ENCODE measurements at regions not wholly inside any gene's neighbourhood (a gene's known extent, or its start where the extent isn't known, plus 50 kb on each side); places are given as distances from the start of the nearest gene placed in this dataset.
A peak's percentile ranks its signal among the peaks of the same experiment; 100 is the strongest.

DNA sequence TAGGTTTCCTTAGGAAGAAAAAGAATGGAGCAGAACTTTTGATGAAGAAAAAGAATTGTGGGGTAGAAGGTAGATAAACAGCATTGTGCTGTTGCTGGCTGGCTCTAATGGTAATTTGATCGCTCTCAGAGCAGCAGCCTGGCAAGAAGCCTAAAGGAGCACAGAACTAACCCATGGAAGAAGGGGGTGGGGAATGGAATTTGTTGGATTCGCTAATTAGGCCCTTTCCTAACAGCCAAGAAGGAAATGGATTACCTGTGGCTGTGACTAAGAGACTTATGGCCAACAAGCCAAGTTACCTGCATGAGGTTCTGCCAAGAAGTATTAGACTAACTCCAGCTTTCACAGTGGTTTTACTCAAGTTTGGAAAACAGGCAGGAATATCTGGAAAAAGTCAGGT is 210.6 kb downstream of the IKZF2 start:
- no peak overlapping the region for H3K9ac ChIP-seq (replicated peaks; ENCODE audit: extremely low read depth, insufficient read depth, low read length)
- BruUV-seq (replicated peaks): no TSS peak
- no peak overlapping the region for H3K4me3 ChIP-seq (replicated peaks in 1 of 3; ENCODE audit: insufficient read depth in 1 of 3, low read depth in 1 of 3, low read length in 3 of 3)
- H3K27ac ChIP-seq (ENCODE audit: insufficient read depth, low read depth, low read length): no peak overlapping the region
- no peaks in the 10 kb centered on the region for H3K4me1 ChIP-seq (ENCODE audit: control insufficient read depth, extremely low read depth, insufficient read depth, low read length)
- H3K27me3 ChIP-seq (ENCODE audit: control insufficient read depth in 2 of 2, insufficient read depth in 2 of 2, low read length in 2 of 2): no peaks in the 10 kb centered on the region
- FAIRE-seq (no peak), DNase-seq (ENCODE audit: low read depth, low spot score) (peak; percentile 15)
- H2AFZ ChIP-seq (ENCODE audit: low read depth, low read length): no peak overlapping the region
- intact Hi-C loops (cut with micrococcal nuclease): no loop called here
- H3K4me2 ChIP-seq (ENCODE audit: insufficient read depth, low read length): no peak overlapping the region
- no peaks in the 10 kb centered on the region for H3K79me2 ChIP-seq (ENCODE audit: control insufficient read depth, insufficient read depth, low read length)
- no peaks in the 10 kb centered on the region for H3K9me1 ChIP-seq (replicated peaks; ENCODE audit: control insufficient read depth, extremely low read depth, insufficient read depth, low read length)
- dilution Hi-C loops (cut with MboI; ENCODE audit: extremely low pct_ligation_motif_present, low sequenced_read_pairs): no loop called here
- no peaks in the 10 kb centered on the region for H3K36me3 ChIP-seq (ENCODE audit: control insufficient read depth in 2 of 2, extremely low read depth in 1 of 2, insufficient read depth in 2 of 2, low read length in 2 of 2)
- CTCF ChIA-PET: interaction anchor here (1.1 to 1.3 kb wide), 2 partner anchors 9 to 17 kb away, joined by 4 to 5 read pairs; no protein-coding TSS in a partner anchor
- no peaks in the 10 kb centered on the region for H3K9me3 ChIP-seq (replicated peaks; ENCODE audit: control insufficient read depth, insufficient read depth, low read length)
- no peaks in the 10 kb centered on the region for H4K20me1 ChIP-seq (replicated peaks; ENCODE audit: control insufficient read depth, extremely low read depth, insufficient read depth, low read length)
- POLR2A ChIA-PET: no interaction called here
- TF ChIP-seq POLR2AphosphoS5 (IDR thresholded peaks at IDR 0.05; ENCODE audit: insufficient read depth, low read depth, low read length): no peak
- TF ChIP-seq, protein P1, sequence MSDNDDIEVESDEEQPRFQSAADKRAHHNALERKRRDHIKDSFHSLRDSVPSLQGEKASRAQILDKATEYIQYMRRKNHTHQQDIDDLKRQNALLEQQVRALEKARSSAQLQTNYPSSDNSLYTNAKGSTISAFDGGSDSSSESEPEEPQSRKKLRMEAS (IDR thresholded peaks at IDR 0.05; ENCODE audit: insufficient read depth, insufficient read length): no peak

- FAIRE-seq: no peak
- POLR2A ChIA-PET: no interaction called here
Observed at GRCh38 chr2:212939777-212940531, 211.5 kb downstream of the IKZF2 start.

More at GRCh38 chr2:212939777-212940531, 211.5 kb downstream of the IKZF2 start:
- Histone ChIP-seq H3K4me3 (replicated peaks in 1 of 3; ENCODE audit: insufficient read depth in 1 of 3, low read depth in 1 of 3, low read length in 3 of 3) (no peak overlapping the region), H3K9ac (replicated peaks; ENCODE audit: extremely low read depth, insufficient read depth, low read length) (no peak overlapping the region), H3K4me1 (ENCODE audit: control insufficient read depth, extremely low read depth, insufficient read depth, low read length) (no peaks in the 10 kb centered on the region), H3K79me2 (ENCODE audit: control insufficient read depth, insufficient read depth, low read length) (no peaks in the 10 kb centered on the region), H2AFZ (ENCODE audit: low read depth, low read length) (no peak overlapping the region), H3K9me1 (replicated peaks; ENCODE audit: control insufficient read depth, extremely low read depth, insufficient read depth, low read length) (no peaks in the 10 kb centered on the region), H3K9me3 (replicated peaks; ENCODE audit: control insufficient read depth, insufficient read depth, low read length) (no peaks in the 10 kb centered on the region), H4K20me1 (replicated peaks; ENCODE audit: control insufficient read depth, extremely low read depth, insufficient read depth, low read length) (no peaks in the 10 kb centered on the region), H3K27ac (ENCODE audit: insufficient read depth, low read depth, low read length) (no peak overlapping the region), H3K27me3 (ENCODE audit: control insufficient read depth in 2 of 2, insufficient read depth in 2 of 2, low read length in 2 of 2) (no peaks in the 10 kb centered on the region), H3K36me3 (ENCODE audit: control insufficient read depth in 2 of 2, extremely low read depth in 1 of 2, insufficient read depth in 2 of 2, low read length in 2 of 2) (no peaks in the 10 kb centered on the region), H3K4me2 (ENCODE audit: insufficient read depth, low read length) (no peak overlapping the region)
- intact Hi-C loops (cut with micrococcal nuclease): loop anchor here (1.0 kb wide), 1 partner anchor 24 kb away; no protein-coding TSS in a partner anchor
- BruUV-seq (replicated peaks): no TSS peak
- TF ChIP-seq MYC (IDR thresholded peaks at IDR 0.05; ENCODE audit: low read depth, low read length) (no peak), POLR2A (IDR thresholded peaks at IDR 0.05; ENCODE audit: low read depth, low read length) (no peak)
- TF ChIP-seq, protein P1 (IDR thresholded peaks at IDR 0.05; ENCODE audit: insufficient read depth, insufficient read length): no peak
- DNase-seq (ENCODE audit: low read depth, low spot score): no peak
- dilution Hi-C loops (cut with MboI; ENCODE audit: extremely low pct_ligation_motif_present, low sequenced_read_pairs): no loop called here
- CTCF ChIA-PET: interaction anchor here (1.1 to 1.3 kb wide), 2 partner anchors 9 to 17 kb away, joined by 3 to 4 read pairs; no protein-coding TSS in a partner anchor
